Right atrium auricular region (tissue), 2 donors: ENCODE measurements at regions not wholly inside any gene's neighbourhood (a gene's known extent, or its start where the extent isn't known, plus 50 kb on each side); places are given as distances from the start of the nearest gene placed in this dataset.

ENCODE experiments used
- DNase-seq: peaks from one replicate; pipeline ENCODE4 v3.0.0-alpha.2; 2019; ENCODE audit warnings: low spot score
- H3K27ac ChIP-seq, 2 donors: fragments of 200-600 bp; sonication (generic); 1 replicate in 1 of 2; 2 replicates in 1 of 2; pipeline ENCODE4 v1.5.1; 2016 to 2019
- H3K27me3 ChIP-seq, 2 donors: fragments of 200-600 bp; sonication (generic); one replicate each; pipeline versions ENCODE4 v1.5.1 to v1.6.0; 2017 to 2019
- H3K36me3 ChIP-seq: fragments of 200-600 bp; sonication (generic); one replicate; pipeline ENCODE4 v1.5.1; 2016
- H3K4me1 ChIP-seq, 2 donors: fragments of 200-600 bp; sonication (generic); one replicate each; pipeline versions ENCODE4 v1.5.1 to v1.6.0; 2017 to 2019
- H3K4me3 ChIP-seq, 2 donors: fragments of 200-600 bp; sonication (generic); 1 replicate in 1 of 2; 2 replicates in 1 of 2; pipeline ENCODE4 v1.5.1; 2017 to 2019; ENCODE audit warnings: mild to moderate bottlenecking in 1 of 2, moderate library complexity in 1 of 2
- H3K9me3 ChIP-seq, 2 donors: fragments of 200-600 bp; sonication (generic); one replicate each; pipeline ENCODE4 v1.5.1; 2019
- CTCF ChIP-seq, 2 donors: fragments of 200-600 bp; sonication (generic); IDR thresholded peaks; one replicate each; pipeline ENCODE4 v1.5.1; 2019; ENCODE audit warnings: antibody characterized with exemption in 2 of 2

- H3K36me3 ChIP-seq: no peaks in the 10 kb centered on the region
- no peak for DNase-seq
- TF ChIP-seq CTCF (IDR thresholded peaks at IDR 0.05): no peak
- H3K27ac ChIP-seq: no peak overlapping the region
- H3K9me3 ChIP-seq: no peaks in the 10 kb centered on the region
- H3K4me1 ChIP-seq: no peaks in the 10 kb centered on the region
- no peak overlapping the region for H3K4me3 ChIP-seq
- H3K27me3 ChIP-seq: no peaks in the 10 kb centered on the region
These were observed 211.0 kb downstream of the PTPRU start for GRCh38 chr1:29447368-29447767.

GRCh38 chr1:29444782-29445729 lies 208.7 kb downstream of the PTPRU start:
- Histone ChIP-seq H3K9me3 (no peaks in the 10 kb centered on the region), H3K27ac (no peak overlapping the region), H3K4me3 (no peak overlapping the region), H3K36me3 (no peaks in the 10 kb centered on the region), H3K4me1 (no peaks in the 10 kb centered on the region), H3K27me3 (no peaks in the 10 kb centered on the region)
- no peak for TF ChIP-seq CTCF (IDR thresholded peaks at IDR 0.05)
- DNase-seq: no peak

GRCh38 chr1:29444081-29444715 lies 207.9 kb downstream of the PTPRU start:
- H3K27me3 ChIP-seq: no peaks in the 10 kb centered on the region
- no peak for TF ChIP-seq CTCF (IDR thresholded peaks at IDR 0.05)
- no peak overlapping the region for H3K27ac ChIP-seq
- no peaks in the 10 kb centered on the region for H3K36me3 ChIP-seq
- no peaks in the 10 kb centered on the region for H3K4me1 ChIP-seq
- H3K9me3 ChIP-seq: no peaks in the 10 kb centered on the region
- no peak overlapping the region for H3K4me3 ChIP-seq
- no peak for DNase-seq

- no peak for DNase-seq
- Histone ChIP-seq H3K27ac (no peak overlapping the region), H3K27me3 (peaks cover 0 to 3% of the 10 kb centered on the region in 2 donors), H3K4me3 (no peak overlapping the region), H3K9me3 (no peaks in the 10 kb centered on the region), H3K4me1 (no peaks in the 10 kb centered on the region), H3K36me3 (no peaks in the 10 kb centered on the region)
- no peak for TF ChIP-seq CTCF (IDR thresholded peaks at IDR 0.05)
These were observed 205.8 kb downstream of the PTPRU start for GRCh38 chr1:29441916-29442668.

GRCh38 chr1:29439615-29440014 lies 203.3 kb downstream of the PTPRU start:
- no peaks in the 10 kb centered on the region for H3K4me1 ChIP-seq
- peaks cover 0 to 3% of the 10 kb centered on the region in 2 donors for H3K27me3 ChIP-seq
- no peaks in the 10 kb centered on the region for H3K36me3 ChIP-seq
- H3K4me3 ChIP-seq: no peak overlapping the region
- H3K9me3 ChIP-seq: no peaks in the 10 kb centered on the region
- DNase-seq: no peak
- H3K27ac ChIP-seq: no peak overlapping the region
- TF ChIP-seq CTCF (IDR thresholded peaks at IDR 0.05): no peak
